GM12873 (cell line): ENCODE measurements at regions not wholly inside any gene's neighbourhood (a gene's known extent, or its start where the extent isn't known, plus 50 kb on each side); places are given as distances from the start of the nearest gene placed in this dataset.

Source experiments
- TF ChIP-seq, protein P1 (sequence below): IDR thresholded peaks from 2 replicates; pipeline ENCODE4 v1.5.1; 2012; ENCODE audit warnings: low read depth, mild to moderate bottlenecking, moderate library complexity, low read length, control low read depth; ENCODE audit not compliant: insufficient read depth; ENCODE audit errors: missing control alignments

DNA sequence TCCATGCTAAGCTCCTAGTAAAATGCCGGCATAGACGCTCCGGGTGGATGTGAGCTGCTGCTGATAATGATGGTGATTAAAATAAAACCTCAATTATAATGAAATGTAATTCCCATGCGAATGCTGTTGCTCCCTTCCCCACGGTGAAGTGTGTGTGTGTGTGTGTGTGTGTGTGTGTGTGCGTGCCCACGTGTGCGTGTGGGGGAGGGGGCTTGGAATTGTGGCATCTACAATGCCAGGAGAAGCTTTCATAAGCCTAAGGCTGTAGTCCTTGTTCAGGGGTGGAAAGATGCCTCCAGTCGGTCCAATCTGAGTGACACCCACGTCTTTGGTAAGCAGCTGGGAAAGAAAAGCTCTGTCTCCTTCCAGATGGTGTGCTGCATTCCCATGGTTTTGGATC is 137.9 kb downstream of the CDH26 start:
- TF ChIP-seq, protein P1, sequence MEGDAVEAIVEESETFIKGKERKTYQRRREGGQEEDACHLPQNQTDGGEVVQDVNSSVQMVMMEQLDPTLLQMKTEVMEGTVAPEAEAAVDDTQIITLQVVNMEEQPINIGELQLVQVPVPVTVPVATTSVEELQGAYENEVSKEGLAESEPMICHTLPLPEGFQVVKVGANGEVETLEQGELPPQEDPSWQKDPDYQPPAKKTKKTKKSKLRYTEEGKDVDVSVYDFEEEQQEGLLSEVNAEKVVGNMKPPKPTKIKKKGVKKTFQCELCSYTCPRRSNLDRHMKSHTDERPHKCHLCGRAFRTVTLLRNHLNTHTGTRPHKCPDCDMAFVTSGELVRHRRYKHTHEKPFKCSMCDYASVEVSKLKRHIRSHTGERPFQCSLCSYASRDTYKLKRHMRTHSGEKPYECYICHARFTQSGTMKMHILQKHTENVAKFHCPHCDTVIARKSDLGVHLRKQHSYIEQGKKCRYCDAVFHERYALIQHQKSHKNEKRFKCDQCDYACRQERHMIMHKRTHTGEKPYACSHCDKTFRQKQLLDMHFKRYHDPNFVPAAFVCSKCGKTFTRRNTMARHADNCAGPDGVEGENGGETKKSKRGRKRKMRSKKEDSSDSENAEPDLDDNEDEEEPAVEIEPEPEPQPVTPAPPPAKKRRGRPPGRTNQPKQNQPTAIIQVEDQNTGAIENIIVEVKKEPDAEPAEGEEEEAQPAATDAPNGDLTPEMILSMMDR = no peak

DNA sequence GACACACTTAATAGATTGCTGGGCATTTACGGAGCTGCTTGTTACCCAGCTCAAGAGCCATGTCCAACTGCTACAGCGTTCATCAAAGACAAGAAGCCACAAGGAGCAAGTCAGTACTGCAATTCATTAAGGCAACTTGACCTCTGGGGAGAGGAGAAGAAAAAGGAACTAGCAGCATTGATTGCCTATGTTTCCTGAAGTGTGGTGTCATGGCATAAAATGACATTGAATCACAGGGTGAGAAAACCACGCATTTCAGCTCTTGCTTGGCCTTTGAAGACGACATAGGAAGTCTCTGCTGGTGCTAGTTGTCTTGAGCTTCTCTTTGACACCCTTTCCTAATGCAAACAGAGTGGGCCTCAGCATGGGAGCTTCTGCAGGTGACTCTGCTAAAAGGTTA is 139.1 kb downstream of the CDH26 start:
- TF ChIP-seq, protein P1 = no peak

DNA sequence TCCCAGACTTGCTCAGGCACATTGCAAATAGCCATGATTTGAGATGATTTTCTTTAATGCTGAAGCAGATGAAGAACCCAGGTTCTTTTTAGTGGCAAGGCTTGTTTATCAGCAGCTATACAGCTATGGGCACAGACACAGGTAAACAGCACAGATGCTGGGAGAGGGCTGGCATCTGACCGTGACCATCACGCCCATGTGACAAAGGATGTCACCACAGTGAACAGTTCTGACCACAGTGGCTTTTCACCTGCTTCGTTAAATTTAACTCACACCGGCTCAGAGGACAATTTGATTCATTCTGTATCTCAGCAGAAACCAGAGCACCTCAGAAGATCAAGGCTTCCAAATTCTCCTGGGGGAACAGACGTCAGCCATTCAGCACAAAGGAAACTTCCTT is 142.6 kb downstream of the CDH26 start:
- TF ChIP-seq, protein P1 = no peak

GRCh38 chr20:60101201-60101890 is 143.1 kb downstream of the CDH26 start:
- TF ChIP-seq, protein P1 = no peak

- TF ChIP-seq, protein P1 = no peak
These were observed 143.7 kb downstream of the CDH26 start for GRCh38 chr20:60101891-60102281.

GRCh38 chr20:60102665-60103210 is 144.5 kb downstream of the CDH26 start:
- TF ChIP-seq, protein P1 = no peak

GRCh38 chr20:60104993-60105803 is 147.0 kb downstream of the CDH26 start:
- TF ChIP-seq, protein P1 = no peak
